ENCODE measurements at regions not wholly inside any gene's neighbourhood (a gene's known extent, or its start where the extent isn't known, plus 50 kb on each side); places are given as distances from the start of the nearest gene placed in this dataset.

GRCh38 chr5:124467745-124468144, 278.7 kb downstream of the ZNF608 start:
- H3K4me2 ChIP-seq (ENCODE audit: insufficient read depth, low read length): no peak overlapping the region
- BruUV-seq (replicated peaks): no TSS peak
- ChIA-PET CTCF (no interaction called here), POLR2A (no interaction called here)
- peaks cover 0 to under 1% of the 10 kb centered on the region in 2 experiments for H3K27me3 ChIP-seq (ENCODE audit: control insufficient read depth in 2 of 2, insufficient read depth in 2 of 2, low read length in 2 of 2)
- H3K9me1 ChIP-seq (replicated peaks; ENCODE audit: control insufficient read depth, extremely low read depth, insufficient read depth, low read length): no peaks in the 10 kb centered on the region
- no peak for TF ChIP-seq EZH2 (IDR thresholded peaks at IDR 0.05; ENCODE audit: borderline replicate concordance, low read depth, low read length, severe bottlenecking)
- no peak for TF ChIP-seq GATA2 (IDR thresholded peaks at IDR 0.05; ENCODE audit: insufficient read depth, insufficient read length, low read depth, low read length)
- no peak for TF ChIP-seq POLR2A (IDR thresholded peaks at IDR 0.05; ENCODE audit: low read depth, low read length)
- TF ChIP-seq MAX (IDR thresholded peaks at IDR 0.05; ENCODE audit: insufficient read depth, insufficient read length): no peak
- no peaks in the 10 kb centered on the region for H3K36me3 ChIP-seq (ENCODE audit: control insufficient read depth in 2 of 2, extremely low read depth in 1 of 2, insufficient read depth in 2 of 2, low read length in 2 of 2)
- no peak for FAIRE-seq
- H2AFZ ChIP-seq (ENCODE audit: low read depth, low read length): no peak overlapping the region
- no peaks in the 10 kb centered on the region for H3K79me2 ChIP-seq (ENCODE audit: control insufficient read depth, insufficient read depth, low read length)
- intact Hi-C loops (cut with micrococcal nuclease): no loop called here
- no peak overlapping the region for H3K27ac ChIP-seq (ENCODE audit: insufficient read depth, low read depth, low read length)
- no peak overlapping the region for H3K4me3 ChIP-seq (replicated peaks in 1 of 3; ENCODE audit: insufficient read depth in 1 of 3, low read depth in 1 of 3, low read length in 3 of 3)
- no peaks in the 10 kb centered on the region for H3K4me1 ChIP-seq (ENCODE audit: control insufficient read depth, extremely low read depth, insufficient read depth, low read length)
- DNase-seq (ENCODE audit: low read depth, low spot score): no peak
- no peaks in the 10 kb centered on the region for H3K9me3 ChIP-seq (replicated peaks; ENCODE audit: control insufficient read depth, insufficient read depth, low read length)
- H4K20me1 ChIP-seq (replicated peaks; ENCODE audit: control insufficient read depth, extremely low read depth, insufficient read depth, low read length): no peaks in the 10 kb centered on the region
- no peak overlapping the region for H3K9ac ChIP-seq (replicated peaks; ENCODE audit: extremely low read depth, insufficient read depth, low read length)
- dilution Hi-C loops (cut with MboI; ENCODE audit: extremely low pct_ligation_motif_present, low sequenced_read_pairs): no loop called here

- Histone ChIP-seq H2AFZ (ENCODE audit: low read depth, low read length) (no peak overlapping the region), H4K20me1 (replicated peaks; ENCODE audit: control insufficient read depth, extremely low read depth, insufficient read depth, low read length) (no peaks in the 10 kb centered on the region), H3K4me2 (ENCODE audit: insufficient read depth, low read length) (no peak overlapping the region), H3K79me2 (ENCODE audit: control insufficient read depth, insufficient read depth, low read length) (no peaks in the 10 kb centered on the region), H3K9me1 (replicated peaks; ENCODE audit: control insufficient read depth, extremely low read depth, insufficient read depth, low read length) (no peaks in the 10 kb centered on the region), H3K27me3 (ENCODE audit: control insufficient read depth in 2 of 2, insufficient read depth in 2 of 2, low read length in 2 of 2) (peaks cover 0 to 2% of the 10 kb centered on the region in 2 experiments), H3K9me3 (replicated peaks; ENCODE audit: control insufficient read depth, insufficient read depth, low read length) (no peaks in the 10 kb centered on the region), H3K9ac (replicated peaks; ENCODE audit: extremely low read depth, insufficient read depth, low read length) (no peak overlapping the region), H3K36me3 (ENCODE audit: control insufficient read depth in 2 of 2, extremely low read depth in 1 of 2, insufficient read depth in 2 of 2, low read length in 2 of 2) (no peaks in the 10 kb centered on the region), H3K4me1 (ENCODE audit: control insufficient read depth, extremely low read depth, insufficient read depth, low read length) (no peaks in the 10 kb centered on the region), H3K27ac (ENCODE audit: insufficient read depth, low read depth, low read length) (no peak overlapping the region), H3K4me3 (replicated peaks in 1 of 3; ENCODE audit: insufficient read depth in 1 of 3, low read depth in 1 of 3, low read length in 3 of 3) (no peak overlapping the region)
- DNase-seq (ENCODE audit: low read depth, low spot score) (no peak), FAIRE-seq (no peak)
- intact Hi-C loops (cut with micrococcal nuclease): no loop called here
- no TSS peak for BruUV-seq (replicated peaks)
- dilution Hi-C loops (cut with MboI; ENCODE audit: extremely low pct_ligation_motif_present, low sequenced_read_pairs): no loop called here
- no peak for TF ChIP-seq FOS (IDR thresholded peaks at IDR 0.05; ENCODE audit: borderline replicate concordance, insufficient read depth, low read length)
- no peak for TF ChIP-seq GATA2 (IDR thresholded peaks at IDR 0.05; ENCODE audit: insufficient read depth, insufficient read length, low read depth, low read length)
- no peak for TF ChIP-seq POLR2AphosphoS5 (IDR thresholded peaks at IDR 0.05; ENCODE audit: insufficient read depth, low read depth, low read length)
- no peak for TF ChIP-seq CTCF (IDR thresholded peaks at IDR 0.05; ENCODE audit: extremely low read depth in 1 of 2, insufficient read depth in 1 of 2, low read depth in 1 of 2, low read length in 2 of 2)
- no peak for TF ChIP-seq JUN (IDR thresholded peaks at IDR 0.05; ENCODE audit: borderline replicate concordance, insufficient read depth, insufficient read length, low read depth)
- no peak for TF ChIP-seq EZH2 (IDR thresholded peaks at IDR 0.05; ENCODE audit: borderline replicate concordance, low read depth, low read length, severe bottlenecking)
- no peak for TF ChIP-seq MAX (IDR thresholded peaks at IDR 0.05; ENCODE audit: insufficient read depth, insufficient read length)
- no peak for TF ChIP-seq POLR2A (IDR thresholded peaks at IDR 0.05; ENCODE audit: low read depth, low read length)
- TF ChIP-seq MYC (IDR thresholded peaks at IDR 0.05; ENCODE audit: low read depth, low read length): no peak
- POLR2A ChIA-PET: no interaction called here
- CTCF ChIA-PET: no interaction called here
Observed at GRCh38 chr5:124466011-124466410, 280.4 kb downstream of the ZNF608 start.

Measured in endothelial cell of umbilical vein (primary cell).